DMS79 treated with DMSO at 0.1 percent for 48 hours (cell line): ENCODE measurements at regions not wholly inside any gene's neighbourhood (a gene's known extent, or its start where the extent isn't known, plus 50 kb on each side); places are given as distances from the start of the nearest gene placed in this dataset.
A peak's percentile ranks its signal among the peaks of the same experiment; 100 is the strongest.
"Not testable (repeated sequence)": the region's sequence is repeated elsewhere in the genome, so short reads cannot be mapped to it uniquely, and the experiment has no call there.

Experiments used
- DNase-seq: peaks from one replicate; lab custom pipeline; 2025; lab: John Stamatoyannopoulos, UW

DNA sequence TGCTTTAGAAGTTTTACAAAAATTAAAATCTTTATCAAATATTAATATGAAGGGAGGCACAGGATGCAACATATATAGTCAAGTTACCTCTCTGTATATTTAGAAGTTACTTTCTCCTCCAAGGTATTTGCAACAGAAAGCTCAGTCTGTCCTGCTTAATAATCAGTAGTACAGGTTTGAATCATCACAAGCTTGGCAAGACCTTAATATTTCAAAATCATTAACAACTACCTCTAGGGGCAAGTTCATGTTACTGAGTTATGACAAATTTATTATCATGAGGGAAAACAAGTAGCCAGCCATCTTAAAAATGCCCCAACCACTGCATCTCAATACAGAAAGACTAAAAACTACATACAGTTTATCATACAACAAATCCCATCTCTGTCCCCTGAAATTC is 116.0 kb downstream of the PMAIP1 start:
- DNase-seq, result not testable (repeated sequence)

DNA sequence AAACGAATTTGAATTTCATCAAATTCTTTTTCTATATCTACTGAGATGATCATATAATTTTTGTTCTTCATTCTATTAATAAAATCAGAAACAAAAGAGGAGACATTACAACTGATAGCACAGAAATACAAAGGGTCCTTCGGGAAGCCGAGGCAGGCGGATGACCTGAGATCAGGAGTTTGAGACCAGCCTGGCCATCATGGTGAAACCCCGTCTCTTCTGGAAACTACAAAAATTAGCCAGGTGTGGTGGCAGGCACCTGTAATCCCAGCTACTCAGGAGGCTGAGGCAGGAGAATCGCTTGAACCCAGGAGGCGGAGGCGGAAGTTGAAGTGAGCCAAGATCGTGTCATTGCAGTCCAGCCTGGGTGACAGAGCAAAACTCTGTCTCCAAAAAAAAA is 113.4 kb downstream of the PMAIP1 start:
- DNase-seq, result not testable (repeated sequence)

DNA sequence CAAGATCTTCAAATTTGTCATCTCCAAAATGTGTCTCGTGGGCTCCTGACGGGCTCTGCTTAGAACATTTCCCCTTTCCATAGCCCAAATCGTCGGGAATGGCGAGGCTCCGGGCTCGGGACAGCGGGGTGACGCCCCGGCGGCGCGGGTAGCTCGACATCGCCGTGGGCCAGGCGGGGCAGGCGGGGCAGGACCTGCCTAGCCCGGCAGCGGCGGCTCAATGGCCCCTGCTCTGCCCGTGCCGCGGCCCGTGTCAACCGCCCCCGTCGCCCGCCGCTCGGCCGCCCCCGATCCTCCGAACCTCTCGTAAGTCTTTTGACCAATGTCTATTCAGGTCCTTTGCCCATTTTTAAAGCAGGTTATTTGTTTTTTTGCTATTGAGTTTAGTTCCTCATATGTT is 111.2 kb downstream of the PMAIP1 start:
- no peak for DNase-seq

DNA sequence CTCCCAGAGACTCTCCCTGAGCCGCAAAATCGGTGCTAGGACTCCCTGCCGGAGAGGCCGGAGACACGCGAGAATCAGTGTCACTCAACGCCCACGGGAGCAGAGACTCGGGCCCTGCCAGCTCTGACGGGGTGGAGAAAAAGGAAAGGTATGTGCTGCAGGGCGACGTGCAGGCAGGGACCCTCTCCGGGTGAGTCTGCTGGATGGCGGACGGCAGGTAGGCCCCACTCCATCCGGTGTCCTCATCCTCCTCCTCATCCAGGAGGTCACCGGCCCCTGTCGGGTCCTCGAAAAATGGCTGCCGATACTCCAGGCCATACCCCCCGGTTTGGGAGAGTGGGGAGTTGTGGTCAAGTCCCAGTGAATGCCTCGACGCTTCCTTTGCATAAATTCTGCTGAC is 110.7 kb downstream of the PMAIP1 start:
- DNase-seq, result no peak

DNA sequence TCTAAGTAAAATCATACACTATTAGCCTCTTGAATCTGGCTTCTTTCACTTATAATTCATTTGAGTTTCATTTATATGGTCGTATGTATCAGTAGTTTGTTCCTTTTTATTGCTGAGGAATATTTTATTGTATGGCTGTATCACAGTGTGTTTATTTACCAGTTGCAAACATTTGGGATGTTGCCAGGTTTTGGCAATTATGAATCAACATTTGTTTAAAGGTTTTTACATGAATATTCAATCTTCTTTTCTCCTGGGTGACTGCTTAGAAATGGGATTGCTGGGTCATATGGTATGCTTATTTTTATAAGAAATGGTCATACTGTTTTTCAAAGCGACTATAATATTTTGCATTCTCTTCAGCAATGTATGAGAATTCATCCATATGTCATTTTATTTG is 107.9 kb downstream of the PMAIP1 start:
- DNase-seq, result no peak

DNA sequence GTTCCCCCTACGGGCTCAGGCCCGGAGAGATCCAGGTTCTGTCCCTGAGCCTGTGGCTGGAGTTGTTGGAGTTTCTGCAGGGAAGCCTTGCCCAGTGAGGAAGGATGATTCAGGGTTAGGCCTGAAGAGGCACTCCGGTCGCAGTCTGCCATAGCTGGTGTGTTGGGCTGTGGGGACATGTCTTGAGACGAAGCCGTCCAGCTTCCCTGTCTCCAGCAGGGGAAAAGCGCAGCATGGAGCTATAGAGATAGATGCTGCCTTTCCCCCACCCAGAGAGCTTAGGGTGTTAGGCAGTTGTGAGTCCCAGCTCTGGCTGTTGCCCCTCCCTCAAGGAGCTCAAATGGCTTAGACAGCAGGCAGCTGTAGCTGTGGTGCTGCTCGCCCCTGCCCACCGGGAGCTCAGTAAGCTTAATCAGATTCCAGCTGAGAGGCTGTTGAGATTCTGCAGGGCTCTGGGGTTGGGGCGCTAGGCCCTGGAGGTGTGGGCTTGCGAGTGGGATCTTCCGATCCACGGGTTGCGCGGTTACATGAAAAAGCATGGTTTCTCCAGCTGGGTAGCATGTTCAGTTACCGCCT is 103.9 kb downstream of the PMAIP1 start:
- DNase-seq, result no peak

DNA sequence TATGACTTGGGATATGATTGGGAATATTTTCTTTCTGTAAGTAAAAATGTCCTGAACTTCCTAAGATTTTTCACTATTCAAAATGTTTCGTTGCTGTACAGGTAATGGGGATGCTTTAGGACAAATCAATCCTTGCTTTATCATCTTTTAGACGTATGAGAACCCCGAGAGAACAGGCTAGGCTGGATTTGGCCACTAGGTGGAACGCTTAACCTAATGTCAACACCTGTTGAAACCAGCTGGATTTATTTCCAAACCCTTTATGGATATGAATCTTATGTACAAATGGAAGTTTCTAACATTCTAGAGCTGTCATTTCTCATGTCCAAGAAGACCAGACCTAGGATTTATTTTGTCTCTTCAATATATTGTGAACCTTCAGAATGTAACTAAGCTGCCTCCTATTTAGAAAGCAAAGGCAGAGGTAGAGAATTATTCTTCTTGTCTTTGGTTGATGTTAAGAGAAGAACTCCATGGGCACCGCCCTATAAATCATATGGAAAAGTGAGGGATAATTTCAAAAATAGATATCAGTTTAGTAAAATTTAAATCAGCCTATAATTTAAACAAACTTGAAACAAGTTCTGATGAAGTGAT is 96.7 kb downstream of the PMAIP1 start:
- no peak for DNase-seq

DNA sequence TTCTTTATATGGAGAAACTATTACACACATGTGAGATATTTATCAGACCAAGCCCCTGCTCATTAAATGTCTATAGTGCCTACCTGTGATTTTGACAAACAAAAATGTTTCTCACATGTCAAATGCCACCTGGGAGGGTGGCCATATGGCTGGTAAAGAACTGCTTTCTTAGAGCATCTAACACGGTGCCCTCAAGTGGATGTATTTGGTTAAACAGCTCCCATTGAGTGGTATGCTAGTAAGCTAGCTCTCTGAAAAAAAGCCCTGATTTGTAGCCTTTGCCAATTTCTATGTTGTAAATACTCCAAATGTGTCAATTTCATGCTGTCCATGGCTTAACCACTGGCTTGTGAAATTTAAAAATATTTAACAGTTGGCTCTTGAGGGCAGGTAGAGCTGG is 94.6 kb downstream of the PMAIP1 start:
- no peak for DNase-seq

DNA sequence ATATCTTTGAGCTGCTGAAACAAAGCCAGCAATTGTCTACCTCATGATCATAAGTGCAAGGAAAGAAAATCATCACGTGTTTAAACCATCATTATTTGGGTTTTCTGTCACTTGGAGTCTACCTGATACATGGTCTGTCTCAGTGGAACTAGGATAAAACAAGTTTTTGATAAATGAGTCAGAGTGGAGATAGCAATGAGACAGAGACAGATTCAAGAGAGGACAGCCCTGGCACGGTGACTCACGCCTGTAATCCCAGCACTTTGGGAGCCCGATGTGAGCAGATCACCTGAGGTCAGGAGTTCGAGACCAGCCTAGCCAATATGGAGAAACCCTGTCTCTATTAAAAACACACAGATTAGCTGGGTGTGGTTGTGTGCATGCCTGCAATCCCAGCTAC is 93.8 kb downstream of the PMAIP1 start:
- DNase-seq, result no peak

DNA sequence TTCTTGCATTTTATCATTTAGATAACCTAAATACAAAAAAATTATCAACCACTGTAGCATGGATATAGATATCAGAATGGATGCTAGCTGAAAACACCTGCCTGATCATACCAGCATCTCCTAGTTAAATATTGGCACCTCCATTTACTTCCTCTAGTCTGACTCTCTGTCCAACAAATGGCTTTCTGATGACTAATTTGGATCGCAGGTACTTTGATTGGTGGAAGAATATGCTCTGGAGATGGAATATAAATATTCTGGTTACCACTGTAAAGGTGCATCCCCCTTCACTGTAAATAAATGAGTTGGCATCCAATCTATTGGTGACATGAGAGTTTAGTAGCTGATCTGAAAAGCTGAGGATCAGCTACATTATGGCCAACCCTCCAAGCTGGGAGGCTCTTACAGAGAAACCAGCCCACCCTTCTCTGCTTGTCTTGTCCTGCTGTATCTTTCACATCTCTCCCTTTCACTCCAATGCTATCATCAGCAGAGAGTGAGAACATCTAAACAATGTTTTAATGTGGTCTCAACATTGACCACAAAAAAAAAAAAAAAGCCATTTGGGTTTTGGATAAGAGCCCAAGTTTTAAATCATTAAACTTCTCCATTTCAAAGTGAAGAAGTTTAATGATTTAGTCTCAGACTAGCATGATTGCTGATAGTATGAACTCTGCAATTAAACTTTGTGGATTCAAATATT is 90.5 kb downstream of the PMAIP1 start:
- DNase-seq, result no peak

DNA sequence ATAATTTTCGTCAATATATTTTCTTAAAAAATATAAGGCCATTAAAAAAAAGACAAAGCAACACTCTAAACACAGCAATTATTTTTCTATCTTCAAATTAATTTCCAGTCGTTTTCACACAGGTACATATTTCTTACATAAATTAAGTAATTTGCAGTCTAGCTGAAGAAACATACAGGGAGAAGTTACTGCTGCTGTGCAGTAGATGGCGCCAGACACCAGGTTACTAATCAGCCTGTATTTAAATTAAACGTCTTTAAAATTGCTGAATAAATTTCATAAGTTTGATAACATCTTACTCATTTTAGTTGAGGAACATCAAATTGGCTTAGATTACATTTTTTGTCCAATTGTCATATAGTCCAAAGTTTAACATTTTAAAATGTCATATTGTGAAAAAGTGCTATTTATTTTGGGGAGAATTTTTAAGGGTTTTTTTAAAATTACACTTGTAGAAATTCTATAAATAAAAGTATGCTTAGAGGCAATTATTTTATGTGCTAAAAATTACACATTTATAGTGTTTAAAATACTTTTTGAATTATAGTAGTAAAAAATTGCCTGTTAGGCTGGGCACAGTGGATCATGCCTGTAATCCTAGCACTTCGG is 88.4 kb downstream of the PMAIP1 start:
- peak; percentile 37 for DNase-seq

DNA sequence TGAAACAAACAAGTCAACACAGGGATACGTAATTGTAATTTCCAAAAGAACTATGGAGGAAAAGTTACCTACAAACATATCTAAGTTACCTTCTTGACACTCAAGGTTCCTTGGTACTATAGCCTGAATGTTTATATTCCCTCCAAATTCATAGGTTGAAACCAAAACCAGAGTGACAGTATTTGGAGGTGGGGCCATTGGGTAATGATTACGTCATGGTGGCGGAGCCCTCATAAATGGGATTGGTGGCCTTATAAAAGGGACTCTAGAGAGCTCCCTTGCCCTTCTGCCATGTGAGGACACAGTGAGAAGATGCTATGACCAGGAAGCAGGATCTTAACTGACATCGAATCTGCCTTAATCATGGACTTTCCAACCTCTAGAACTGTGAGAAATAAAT is 87.3 kb downstream of the PMAIP1 start:
- DNase-seq, result no peak

DNA sequence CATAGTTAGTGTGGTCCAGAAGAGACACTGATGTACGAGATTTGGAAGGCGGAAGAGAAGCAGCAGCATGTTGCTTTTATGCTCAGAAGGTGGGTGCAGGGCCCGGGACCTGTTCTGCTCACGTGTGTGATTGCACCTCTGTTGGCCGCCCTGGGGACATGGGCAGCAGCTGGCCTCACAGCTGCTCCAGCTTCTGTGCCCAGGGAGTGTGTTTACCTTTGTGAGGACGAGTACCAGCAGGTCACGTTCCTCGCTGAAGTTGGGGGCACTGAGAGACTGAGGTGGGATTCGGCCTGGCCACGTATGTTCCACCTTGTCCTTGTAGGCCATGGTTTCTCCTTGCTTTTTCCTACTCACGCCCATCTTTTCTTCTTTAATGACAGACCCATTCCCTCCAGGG is 86.3 kb downstream of the PMAIP1 start:
- no peak for DNase-seq

DNA sequence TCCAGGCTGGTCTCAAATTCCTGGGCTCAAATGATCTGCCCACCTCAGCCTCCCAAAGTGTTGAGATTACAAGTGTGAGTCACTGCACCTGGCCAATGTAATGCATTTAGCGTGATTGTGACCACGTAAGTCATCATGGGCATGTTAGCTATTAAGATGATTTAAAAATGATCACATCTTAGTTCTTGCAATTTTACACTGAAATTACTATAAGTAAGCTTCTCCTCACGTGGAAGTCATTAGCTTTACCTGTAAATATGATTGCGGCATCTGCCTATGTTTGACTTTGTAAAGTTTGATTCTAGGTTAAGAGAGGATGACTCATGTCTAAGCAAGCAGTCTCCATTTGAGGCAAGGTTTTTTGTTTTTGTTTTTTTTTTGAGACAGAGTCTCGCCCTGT is 85.5 kb downstream of the PMAIP1 start:
- DNase-seq, result no peak

DNA sequence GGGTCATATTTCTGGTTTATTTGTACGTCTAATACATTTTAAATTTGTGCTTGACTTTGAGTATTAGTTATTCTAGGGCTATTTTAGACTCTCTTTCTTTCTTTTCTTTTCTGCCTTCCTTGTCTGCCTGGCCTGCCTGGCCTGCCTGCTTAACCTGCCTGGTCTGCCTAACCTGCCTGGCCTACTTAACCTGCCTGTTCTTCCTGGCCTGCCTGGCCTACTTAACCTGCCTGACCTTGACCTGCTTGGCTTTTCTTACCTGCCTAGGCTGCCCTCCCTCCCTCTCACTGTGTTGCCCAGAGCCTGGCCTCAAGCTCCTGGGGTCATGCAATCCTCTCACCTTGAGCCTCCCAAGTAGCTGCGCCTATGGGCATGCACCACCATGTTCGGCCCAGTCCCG is 83.7 kb downstream of the PMAIP1 start:
- no peak for DNase-seq

DNA sequence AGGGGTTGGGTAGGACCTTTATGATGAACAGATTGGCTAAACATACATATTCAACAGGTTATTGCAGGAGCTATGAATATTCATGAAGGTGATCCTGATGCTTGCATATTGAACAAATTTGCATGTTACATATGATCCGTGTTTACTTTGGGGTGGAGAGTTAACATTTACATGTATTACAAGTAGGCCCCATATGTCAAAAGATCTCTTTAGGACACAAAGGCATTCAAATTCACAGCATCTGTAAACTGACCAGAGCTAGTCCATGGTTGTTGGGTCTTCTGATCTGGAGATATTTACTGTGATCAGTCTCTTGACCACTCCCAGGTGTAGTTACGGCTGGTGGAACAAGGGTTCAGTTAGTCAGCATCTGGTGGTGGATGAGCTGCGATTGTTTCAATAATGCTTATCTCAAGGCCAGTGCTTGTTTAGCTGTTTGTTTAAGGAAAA is 80.4 kb downstream of the PMAIP1 start:
- DNase-seq, result no peak

DNA sequence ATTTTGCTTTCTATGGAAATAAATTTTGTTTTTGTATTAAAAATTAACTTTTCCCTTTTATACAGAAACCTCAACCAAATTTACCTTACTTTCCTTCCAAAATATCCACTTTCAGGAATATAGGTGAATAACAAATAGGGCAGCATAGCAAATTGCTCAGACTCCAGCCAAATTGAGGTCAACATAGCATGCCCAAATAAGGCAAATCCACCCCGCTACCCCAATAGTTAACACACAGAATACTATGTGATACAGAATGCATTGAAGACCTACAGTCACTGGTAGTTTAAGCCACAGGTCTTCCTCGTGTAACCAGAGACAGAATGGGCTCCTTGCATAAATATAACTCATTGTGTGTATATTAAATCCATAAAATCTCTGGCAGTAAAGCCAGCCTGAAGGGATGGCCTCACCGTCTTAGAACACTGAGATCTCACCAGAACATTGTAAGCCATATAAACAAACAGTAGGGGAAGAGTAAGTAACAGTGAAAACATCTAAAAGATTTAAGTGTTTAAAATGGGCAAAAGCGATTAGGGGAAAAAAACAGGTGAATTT is 72.2 kb downstream of the PMAIP1 start:
- no peak for DNase-seq

DNA sequence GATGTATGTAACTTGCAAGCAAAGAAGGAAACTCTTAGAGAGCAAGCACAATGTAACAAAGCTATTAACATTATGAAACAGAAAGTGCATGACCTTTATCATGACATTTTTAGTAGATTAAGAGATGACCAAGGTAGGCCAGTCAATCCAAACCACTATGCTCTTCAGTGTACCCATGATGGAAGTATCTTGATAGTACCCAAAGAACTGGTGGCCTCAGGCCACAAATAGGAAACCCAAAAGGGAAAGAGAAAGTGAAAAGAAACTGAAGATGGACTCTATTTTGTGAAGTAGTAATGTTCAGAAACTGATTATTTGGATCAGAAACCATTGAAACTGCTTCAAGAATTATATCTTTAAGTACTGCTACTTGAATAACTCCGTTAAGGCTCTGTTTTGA is 71.3 kb downstream of the PMAIP1 start:
- DNase-seq, result not testable (repeated sequence)

DNA sequence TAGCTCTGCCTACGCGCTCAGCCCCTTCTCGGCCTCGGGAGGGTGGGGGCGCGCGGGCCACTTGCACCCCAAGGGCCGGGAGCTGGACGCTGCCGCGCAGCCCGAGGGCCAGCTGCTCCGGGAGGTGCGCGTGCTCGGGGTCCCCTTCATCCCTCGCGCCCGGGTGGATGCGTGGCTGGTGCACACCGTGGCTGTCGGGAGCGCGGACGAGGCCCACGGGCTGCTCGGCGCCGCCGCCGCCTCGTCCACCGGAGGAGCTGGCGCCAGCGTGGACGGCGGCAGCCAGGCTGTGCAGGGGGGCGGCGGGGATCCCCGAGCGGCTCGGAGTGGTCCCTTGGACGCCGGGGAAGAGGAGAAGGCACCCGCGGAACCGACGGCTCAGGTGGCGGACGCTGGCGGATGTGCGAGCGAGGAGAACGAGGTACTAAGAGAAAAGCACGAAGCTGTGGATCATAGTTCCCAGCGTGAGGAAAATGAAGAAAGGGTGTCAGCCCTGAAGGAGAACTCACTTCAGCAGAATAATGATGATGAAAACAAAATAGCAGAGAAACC is 69.8 kb downstream of the PMAIP1 start:
- DNase-seq, result not testable (repeated sequence)

DNA sequence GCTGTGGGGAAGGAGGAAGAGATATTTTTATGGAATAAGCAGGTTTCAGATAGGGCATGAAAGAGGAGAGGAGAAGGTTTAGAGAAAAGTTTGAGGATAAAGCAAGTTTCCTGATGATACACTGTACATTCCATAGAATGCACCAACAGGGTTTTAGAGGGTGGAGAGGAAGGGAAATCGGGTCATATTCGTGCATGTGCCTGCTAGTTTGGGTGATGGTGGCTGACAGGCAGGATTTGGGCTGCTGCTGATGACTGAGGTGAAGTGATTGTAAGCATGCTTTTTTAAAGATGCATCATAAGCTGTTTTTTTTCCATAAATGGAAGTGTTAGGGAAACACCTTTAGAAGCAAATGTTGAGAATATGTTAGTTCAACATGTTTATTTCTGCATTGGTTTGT is 68.8 kb downstream of the PMAIP1 start:
- DNase-seq, result no peak

DNA sequence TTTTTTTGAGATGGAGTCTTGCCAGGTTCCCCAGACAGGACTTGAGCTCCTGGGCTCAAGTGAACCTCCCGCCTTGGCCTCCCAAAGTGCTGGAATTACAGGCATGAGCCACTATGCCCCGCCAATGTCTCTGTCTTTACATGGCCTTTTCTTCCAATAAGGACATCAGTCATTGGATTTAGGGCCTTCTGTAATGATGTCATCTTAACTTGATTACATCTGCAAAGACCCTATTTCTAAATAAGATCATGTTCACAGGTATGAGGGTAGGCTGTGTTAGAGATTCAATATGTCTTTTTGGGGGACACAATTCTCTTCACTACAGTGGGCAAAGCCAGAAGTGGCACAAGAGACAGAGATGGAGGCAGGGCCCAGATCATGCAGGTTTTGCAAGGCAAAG is 68.1 kb downstream of the PMAIP1 start:
- DNase-seq, result no peak

DNA sequence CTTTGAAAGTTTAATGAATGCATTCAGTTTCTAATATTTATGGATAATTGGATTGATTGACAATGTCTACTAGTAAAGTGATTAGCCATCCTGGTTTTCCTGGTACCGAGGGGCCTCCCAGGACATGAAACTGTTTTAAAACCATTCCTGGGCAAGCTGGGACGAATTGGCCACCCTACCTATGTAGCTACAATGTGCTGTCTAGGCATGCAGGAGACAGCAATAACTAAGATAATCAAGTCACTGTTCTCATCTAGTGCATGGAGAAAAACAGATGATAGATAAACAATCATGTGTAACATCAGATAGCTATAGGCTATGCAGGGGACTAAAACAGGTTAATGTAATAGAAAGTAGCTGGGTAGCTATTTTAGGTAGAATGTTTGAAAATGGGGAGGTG is 67.1 kb downstream of the PMAIP1 start:
- DNase-seq, result no peak

DNA sequence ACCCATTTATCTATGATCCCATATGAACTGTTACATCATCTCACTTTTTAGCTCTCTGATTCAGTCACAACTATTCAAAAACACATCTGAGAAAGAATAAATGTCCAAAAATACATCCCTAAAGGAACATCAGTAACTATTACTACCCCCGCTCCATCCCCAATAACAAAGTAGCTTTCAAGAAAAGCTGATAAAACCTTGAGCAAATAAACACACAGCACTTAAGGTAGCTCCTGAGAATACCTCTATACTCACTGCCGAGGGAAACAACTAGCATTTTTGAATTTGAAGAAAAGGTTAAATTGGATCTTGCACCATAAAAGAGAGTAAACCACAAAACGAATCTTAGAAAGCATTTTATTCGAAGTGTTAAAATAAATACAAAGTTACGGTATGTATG is 63.4 kb downstream of the PMAIP1 start:
- DNase-seq, result no peak
